ENCODE measurements at regions not wholly inside any gene's neighbourhood (a gene's known extent, or its start where the extent isn't known, plus 50 kb on each side); places are given as distances from the start of the nearest gene placed in this dataset.

DNA sequence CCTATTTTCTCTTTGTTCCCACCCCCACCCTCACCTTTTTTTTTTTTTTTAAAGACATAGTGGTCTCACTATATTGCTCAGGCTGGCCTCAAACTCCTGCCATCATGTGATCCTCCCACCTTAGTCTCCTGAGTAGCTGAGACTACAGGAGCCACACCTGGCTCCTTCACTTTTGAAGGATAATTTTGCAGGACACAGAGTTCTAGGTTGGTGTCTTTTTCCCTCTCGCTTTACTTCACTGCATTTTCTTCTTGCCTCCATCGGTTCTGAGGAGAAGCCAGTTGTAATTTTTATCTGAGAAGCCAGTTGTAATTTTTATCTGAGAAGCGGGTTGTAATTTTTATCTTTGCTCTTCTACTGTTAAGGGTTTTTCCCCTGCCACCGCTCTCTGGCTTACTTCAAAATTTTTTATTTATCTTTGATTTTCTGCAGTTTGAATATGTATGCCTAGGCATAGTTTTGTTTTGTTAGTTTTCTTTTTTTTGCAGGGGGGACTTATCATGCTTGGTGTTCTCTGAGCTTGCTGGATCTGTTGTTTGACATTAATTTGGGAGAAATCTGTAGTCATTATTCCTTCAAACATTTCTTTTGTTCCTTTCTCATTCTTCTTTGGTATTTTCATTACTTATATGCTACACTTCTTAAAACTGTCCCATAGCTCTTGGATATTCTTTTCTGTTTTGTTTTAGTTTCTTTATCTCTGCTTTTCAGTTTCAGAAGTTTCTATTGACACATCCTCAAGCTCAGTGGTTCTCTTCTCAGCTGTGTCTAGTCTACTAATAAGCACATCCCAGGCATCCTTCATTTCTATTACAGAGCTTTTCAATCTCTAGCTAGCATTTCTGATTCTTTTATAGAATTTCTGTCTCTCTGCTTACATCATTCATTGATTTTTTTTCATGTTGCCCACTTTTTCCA lies 148.2 kb upstream of the CHD1 start:
- ATAC-seq: no peak
- TF ChIP-seq TCF4 (CRISPR knock-in tag; IDR thresholded peaks at IDR 0.05; ENCODE audit: borderline replicate concordance) (no peak), ZFP3 (CRISPR knock-in tag; IDR thresholded peaks at IDR 0.05) (no peak), TOX (CRISPR knock-in tag; IDR thresholded peaks at IDR 0.05; ENCODE audit: borderline replicate concordance) (no peak), ISL1 (CRISPR knock-in tag; IDR thresholded peaks at IDR 0.05) (no peak), RARB (CRISPR knock-in tag; IDR thresholded peaks at IDR 0.05) (no peak), ZC3H10 (CRISPR knock-in tag; IDR thresholded peaks at IDR 0.05) (no peak), ARNTL (CRISPR knock-in tag; IDR thresholded peaks at IDR 0.05; ENCODE audit: borderline replicate concordance, low read depth) (no peak), ZNF565 (CRISPR knock-in tag; conservative IDR thresholded peaks at IDR 0.05; ENCODE audit: low read depth) (no peak), OSR1 (CRISPR knock-in tag; IDR thresholded peaks at IDR 0.05) (no peak), ZNF70 (CRISPR knock-in tag; IDR thresholded peaks at IDR 0.05) (no peak), ZNF8 (CRISPR knock-in tag; IDR thresholded peaks at IDR 0.05) (no peak), SNAI2 (CRISPR knock-in tag; IDR thresholded peaks at IDR 0.05) (no peak), CSDC2 (CRISPR knock-in tag; IDR thresholded peaks at IDR 0.05) (no peak)
- TF ChIP-seq, protein P1, sequence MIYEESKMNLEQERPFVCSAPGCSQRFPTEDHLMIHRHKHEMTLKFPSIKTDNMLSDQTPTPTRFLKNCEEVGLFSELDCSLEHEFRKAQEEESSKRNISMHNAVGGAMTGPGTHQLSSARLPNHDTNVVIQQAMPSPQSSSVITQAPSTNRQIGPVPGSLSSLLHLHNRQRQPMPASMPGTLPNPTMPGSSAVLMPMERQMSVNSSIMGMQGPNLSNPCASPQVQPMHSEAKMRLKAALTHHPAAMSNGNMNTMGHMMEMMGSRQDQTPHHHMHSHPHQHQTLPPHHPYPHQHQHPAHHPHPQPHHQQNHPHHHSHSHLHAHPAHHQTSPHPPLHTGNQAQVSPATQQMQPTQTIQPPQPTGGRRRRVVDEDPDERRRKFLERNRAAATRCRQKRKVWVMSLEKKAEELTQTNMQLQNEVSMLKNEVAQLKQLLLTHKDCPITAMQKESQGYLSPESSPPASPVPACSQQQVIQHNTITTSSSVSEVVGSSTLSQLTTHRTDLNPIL (CRISPR knock-in tag; IDR thresholded peaks at IDR 0.05; ENCODE audit: low read depth): no peak
- TF ChIP-seq, protein P2, sequence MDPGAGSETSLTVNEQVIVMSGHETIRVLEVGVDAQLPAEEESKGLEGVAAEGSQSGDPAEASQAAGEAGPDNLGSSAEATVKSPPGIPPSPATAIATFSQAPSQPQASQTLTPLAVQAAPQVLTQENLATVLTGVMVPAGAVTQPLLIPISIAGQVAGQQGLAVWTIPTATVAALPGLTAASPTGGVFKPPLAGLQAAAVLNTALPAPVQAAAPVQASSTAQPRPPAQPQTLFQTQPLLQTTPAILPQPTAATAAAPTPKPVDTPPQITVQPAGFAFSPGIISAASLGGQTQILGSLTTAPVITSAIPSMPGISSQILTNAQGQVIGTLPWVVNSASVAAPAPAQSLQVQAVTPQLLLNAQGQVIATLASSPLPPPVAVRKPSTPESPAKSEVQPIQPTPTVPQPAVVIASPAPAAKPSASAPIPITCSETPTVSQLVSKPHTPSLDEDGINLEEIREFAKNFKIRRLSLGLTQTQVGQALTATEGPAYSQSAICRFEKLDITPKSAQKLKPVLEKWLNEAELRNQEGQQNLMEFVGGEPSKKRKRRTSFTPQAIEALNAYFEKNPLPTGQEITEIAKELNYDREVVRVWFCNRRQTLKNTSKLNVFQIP (CRISPR knock-in tag; IDR thresholded peaks at IDR 0.05; ENCODE audit: borderline replicate concordance, low read depth): no peak
- TF ChIP-seq, protein P3, sequence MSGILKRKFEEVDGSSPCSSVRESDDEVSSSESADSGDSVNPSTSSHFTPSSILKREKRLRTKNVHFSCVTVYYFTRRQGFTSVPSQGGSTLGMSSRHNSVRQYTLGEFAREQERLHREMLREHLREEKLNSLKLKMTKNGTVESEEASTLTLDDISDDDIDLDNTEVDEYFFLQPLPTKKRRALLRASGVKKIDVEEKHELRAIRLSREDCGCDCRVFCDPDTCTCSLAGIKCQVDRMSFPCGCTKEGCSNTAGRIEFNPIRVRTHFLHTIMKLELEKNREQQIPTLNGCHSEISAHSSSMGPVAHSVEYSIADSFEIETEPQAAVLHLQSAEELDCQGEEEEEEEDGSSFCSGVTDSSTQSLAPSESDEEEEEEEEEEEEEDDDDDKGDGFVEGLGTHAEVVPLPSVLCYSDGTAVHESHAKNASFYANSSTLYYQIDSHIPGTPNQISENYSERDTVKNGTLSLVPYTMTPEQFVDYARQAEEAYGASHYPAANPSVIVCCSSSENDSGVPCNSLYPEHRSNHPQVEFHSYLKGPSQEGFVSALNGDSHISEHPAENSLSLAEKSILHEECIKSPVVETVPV (CRISPR knock-in tag; IDR thresholded peaks at IDR 0.05): no peak
- TF ChIP-seq, protein P4, sequence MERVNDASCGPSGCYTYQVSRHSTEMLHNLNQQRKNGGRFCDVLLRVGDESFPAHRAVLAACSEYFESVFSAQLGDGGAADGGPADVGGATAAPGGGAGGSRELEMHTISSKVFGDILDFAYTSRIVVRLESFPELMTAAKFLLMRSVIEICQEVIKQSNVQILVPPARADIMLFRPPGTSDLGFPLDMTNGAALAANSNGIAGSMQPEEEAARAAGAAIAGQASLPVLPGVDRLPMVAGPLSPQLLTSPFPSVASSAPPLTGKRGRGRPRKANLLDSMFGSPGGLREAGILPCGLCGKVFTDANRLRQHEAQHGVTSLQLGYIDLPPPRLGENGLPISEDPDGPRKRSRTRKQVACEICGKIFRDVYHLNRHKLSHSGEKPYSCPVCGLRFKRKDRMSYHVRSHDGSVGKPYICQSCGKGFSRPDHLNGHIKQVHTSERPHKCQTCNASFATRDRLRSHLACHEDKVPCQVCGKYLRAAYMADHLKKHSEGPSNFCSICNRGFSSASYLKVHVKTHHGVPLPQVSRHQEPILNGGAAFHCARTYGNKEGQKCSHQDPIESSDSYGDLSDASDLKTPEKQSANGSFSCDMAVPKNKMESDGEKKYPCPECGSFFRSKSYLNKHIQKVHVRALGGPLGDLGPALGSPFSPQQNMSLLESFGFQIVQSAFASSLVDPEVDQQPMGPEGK (CRISPR knock-in tag; IDR thresholded peaks at IDR 0.05; ENCODE audit: borderline replicate concordance): no peak
- TF ChIP-seq, protein P5, sequence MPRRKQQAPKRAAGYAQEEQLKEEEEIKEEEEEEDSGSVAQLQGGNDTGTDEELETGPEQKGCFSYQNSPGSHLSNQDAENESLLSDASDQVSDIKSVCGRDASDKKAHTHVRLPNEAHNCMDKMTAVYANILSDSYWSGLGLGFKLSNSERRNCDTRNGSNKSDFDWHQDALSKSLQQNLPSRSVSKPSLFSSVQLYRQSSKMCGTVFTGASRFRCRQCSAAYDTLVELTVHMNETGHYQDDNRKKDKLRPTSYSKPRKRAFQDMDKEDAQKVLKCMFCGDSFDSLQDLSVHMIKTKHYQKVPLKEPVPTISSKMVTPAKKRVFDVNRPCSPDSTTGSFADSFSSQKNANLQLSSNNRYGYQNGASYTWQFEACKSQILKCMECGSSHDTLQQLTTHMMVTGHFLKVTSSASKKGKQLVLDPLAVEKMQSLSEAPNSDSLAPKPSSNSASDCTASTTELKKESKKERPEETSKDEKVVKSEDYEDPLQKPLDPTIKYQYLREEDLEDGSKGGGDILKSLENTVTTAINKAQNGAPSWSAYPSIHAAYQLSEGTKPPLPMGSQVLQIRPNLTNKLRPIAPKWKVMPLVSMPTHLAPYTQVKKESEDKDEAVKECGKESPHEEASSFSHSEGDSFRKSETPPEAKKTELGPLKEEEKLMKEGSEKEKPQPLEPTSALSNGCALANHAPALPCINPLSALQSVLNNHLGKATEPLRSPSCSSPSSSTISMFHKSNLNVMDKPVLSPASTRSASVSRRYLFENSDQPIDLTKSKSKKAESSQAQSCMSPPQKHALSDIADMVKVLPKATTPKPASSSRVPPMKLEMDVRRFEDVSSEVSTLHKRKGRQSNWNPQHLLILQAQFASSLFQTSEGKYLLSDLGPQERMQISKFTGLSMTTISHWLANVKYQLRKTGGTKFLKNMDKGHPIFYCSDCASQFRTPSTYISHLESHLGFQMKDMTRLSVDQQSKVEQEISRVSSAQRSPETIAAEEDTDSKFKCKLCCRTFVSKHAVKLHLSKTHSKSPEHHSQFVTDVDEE (CRISPR knock-in tag; IDR thresholded peaks at IDR 0.05): no peak

DNA sequence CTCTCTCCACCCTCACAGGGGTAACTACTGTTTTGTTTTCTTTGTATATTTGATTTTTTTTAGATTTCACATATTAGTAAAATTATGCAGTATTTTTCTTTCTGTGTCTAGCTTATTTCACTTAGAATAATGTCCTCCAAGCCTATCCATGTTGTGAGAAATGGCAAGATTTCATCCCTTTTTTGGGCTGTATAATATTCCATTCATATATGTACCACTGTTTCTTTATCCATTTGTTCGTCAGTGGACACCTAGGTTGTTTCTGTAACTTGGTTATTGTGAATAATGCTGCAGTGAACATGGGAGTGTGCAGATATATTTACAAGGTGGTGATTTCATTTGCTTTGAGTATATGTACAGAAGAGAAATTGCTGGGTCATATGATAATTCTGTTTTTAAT lies 144.0 kb upstream of the CHD1 start:
- peak; percentile 88 for TF ChIP-seq ZNF8 (CRISPR knock-in tag; IDR thresholded peaks at IDR 0.05)
- TF ChIP-seq, protein P2 (CRISPR knock-in tag; IDR thresholded peaks at IDR 0.05; ENCODE audit: borderline replicate concordance, low read depth): no peak
- no peak for ATAC-seq

Measured in SK-N-SH treated with all-trans-retinoic acid at 6 μM for 48 hours (cell line).